ENCODE measurements at regions not wholly inside any gene's neighbourhood (a gene's known extent, or its start where the extent isn't known, plus 50 kb on each side); places are given as distances from the start of the nearest gene placed in this dataset.

- Histone ChIP-seq H3K36me3 (no peaks in the 10 kb centered on the region), H3K27me3 (no peaks in the 10 kb centered on the region), H3K4me1 (no peaks in the 10 kb centered on the region), H3K4me3 (no peak overlapping the region), H3K9me3 (no peaks in the 10 kb centered on the region), H3K27ac (no peak overlapping the region)
- DNase-seq (ENCODE audit: low spot score), result no peak
- no peak for TF ChIP-seq CTCF (IDR thresholded peaks at IDR 0.05)
Observed at GRCh38 chr4:45855857-45856256, 268.0 kb downstream of the GABRG1 start.

- Histone ChIP-seq H3K4me3 (no peak overlapping the region), H3K9me3 (no peaks in the 10 kb centered on the region), H3K36me3 (no peaks in the 10 kb centered on the region), H3K27ac (no peak overlapping the region), H3K27me3 (no peaks in the 10 kb centered on the region), H3K4me1 (no peaks in the 10 kb centered on the region)
- TF ChIP-seq CTCF (IDR thresholded peaks at IDR 0.05), result no peak
- no peak for DNase-seq (ENCODE audit: low spot score)
Observed at GRCh38 chr4:45846016-45846415, 277.8 kb downstream of the GABRG1 start.

GRCh38 chr4:45841791-45842190, 282.1 kb downstream of the GABRG1 start:
- H3K4me1 ChIP-seq, result no peaks in the 10 kb centered on the region
- no peaks in the 10 kb centered on the region for H3K27me3 ChIP-seq
- H3K4me3 ChIP-seq, result no peak overlapping the region
- H3K36me3 ChIP-seq, result no peaks in the 10 kb centered on the region
- no peak for DNase-seq (ENCODE audit: low spot score)
- TF ChIP-seq CTCF (IDR thresholded peaks at IDR 0.05), result no peak
- H3K27ac ChIP-seq, result no peak overlapping the region
- H3K9me3 ChIP-seq, result no peaks in the 10 kb centered on the region

GRCh38 chr4:45831692-45832091, 292.2 kb downstream of the GABRG1 start:
- H3K4me3 ChIP-seq, result no peak overlapping the region
- no peak for DNase-seq (ENCODE audit: low spot score)
- H3K9me3 ChIP-seq, result peaks cover 0 to 10% of the 10 kb centered on the region in 2 donors
- no peaks in the 10 kb centered on the region for H3K4me1 ChIP-seq
- no peaks in the 10 kb centered on the region for H3K36me3 ChIP-seq
- no peak overlapping the region for H3K27ac ChIP-seq
- no peak for TF ChIP-seq CTCF (IDR thresholded peaks at IDR 0.05)
- no peaks in the 10 kb centered on the region for H3K27me3 ChIP-seq

GRCh38 chr4:45803994-45804393, 319.9 kb downstream of the GABRG1 start:
- no peak for TF ChIP-seq CTCF (IDR thresholded peaks at IDR 0.05)
- Histone ChIP-seq H3K27me3 (no peaks in the 10 kb centered on the region), H3K4me1 (no peaks in the 10 kb centered on the region), H3K36me3 (no peaks in the 10 kb centered on the region), H3K4me3 (no peak overlapping the region), H3K27ac (no peak overlapping the region), H3K9me3 (no peaks in the 10 kb centered on the region)
- DNase-seq (ENCODE audit: low spot score), result no peak

GRCh38 chr4:45795135-45795534, 328.7 kb downstream of the GABRG1 start:
- no peaks in the 10 kb centered on the region for H3K36me3 ChIP-seq
- TF ChIP-seq CTCF (IDR thresholded peaks at IDR 0.05), result no peak
- DNase-seq (ENCODE audit: low spot score), result no peak
- H3K4me3 ChIP-seq, result no peak overlapping the region
- H3K4me1 ChIP-seq, result no peaks in the 10 kb centered on the region
- H3K27me3 ChIP-seq, result no peaks in the 10 kb centered on the region
- no peak overlapping the region for H3K27ac ChIP-seq
- no peaks in the 10 kb centered on the region for H3K9me3 ChIP-seq
